GM23338 (cell line): ENCODE measurements at regions not wholly inside any gene's neighbourhood (a gene's known extent, or its start where the extent isn't known, plus 50 kb on each side); places are given as distances from the start of the nearest gene placed in this dataset.

Experiments
- ATAC-seq: fragments of 200-7000 bp; cut with Tn5 transposase; 3 replicates; pipeline ENCODE4 v1.9.1; 2020
- DNase-seq: peaks from one replicate; pipeline ENCODE4 v3.0.0-alpha.2; 2015; ENCODE audit warnings: low spot score
- H2AFZ ChIP-seq: fragments of 200-600 bp; sonication (generic); 2 replicates; pipeline ENCODE4 v1.8.0; 2016; ENCODE audit warnings: antibody characterized with exemption, mild to moderate bottlenecking, moderate library complexity
- H3F3A ChIP-seq: fragments of 200-600 bp; sonication (generic); replicated peaks from 2 replicates; pipeline ENCODE4 v1.8.0; 2017; ENCODE audit warnings: antibody characterized with exemption, mixed run types, low read depth
- H3K27ac ChIP-seq: fragments of 200-600 bp; sonication (generic); 2 replicates; pipeline ENCODE4 v1.6.1; 2016; ENCODE audit warnings: low read depth
- H3K27me3 ChIP-seq: fragments of 200-600 bp; sonication (generic); 2 replicates; pipeline ENCODE4 v1.8.0; 2016; ENCODE audit warnings: mild to moderate bottlenecking, mixed run types, moderate library complexity; ENCODE audit not compliant: insufficient read depth
- H3K36me3 ChIP-seq: fragments of 200-600 bp; sonication (generic); 2 replicates; pipeline ENCODE4 v1.8.0; 2016; ENCODE audit warnings: mild to moderate bottlenecking; ENCODE audit not compliant: insufficient read depth
- H3K4me1 ChIP-seq: fragments of 200-600 bp; sonication (generic); 2 replicates; pipeline ENCODE4 v1.8.0; 2016; ENCODE audit warnings: mild to moderate bottlenecking, moderate library complexity; ENCODE audit not compliant: insufficient read depth
- H3K4me2 ChIP-seq: fragments of 200-600 bp; sonication (generic); 2 replicates; pipeline ENCODE4 v1.7.1; 2017; ENCODE audit warnings: mixed run types
- H3K4me3 ChIP-seq: fragments of 200-600 bp; sonication (generic); 2 replicates; pipeline ENCODE4 v1.6.1; 2016; ENCODE audit warnings: mixed run types
- H3K79me2 ChIP-seq: fragments of 200-600 bp; sonication (generic); replicated peaks from 2 replicates; pipeline ENCODE4 v1.8.0; 2017; ENCODE audit warnings: mild to moderate bottlenecking; ENCODE audit not compliant: insufficient read depth
- H3K9me2 ChIP-seq: fragments of 200-600 bp; sonication (generic); 2 replicates; pipeline ENCODE4 v1.8.0; 2017; ENCODE audit not compliant: insufficient read depth
- H4K20me1 ChIP-seq: fragments of 200-600 bp; sonication (generic); replicated peaks from 2 replicates; pipeline ENCODE4 v1.8.0; 2017; ENCODE audit warnings: mild to moderate bottlenecking; ENCODE audit not compliant: insufficient read depth
- H3K27ac Mint-ChIP-seq: 2 replicates; pipeline ENCODE4 v1.8.0; 2020; ENCODE audit warnings: inconsistent platforms, mild to moderate bottlenecking, moderate library complexity, mixed read lengths
- H3K27me3 Mint-ChIP-seq: 3 replicates; pipeline ENCODE4 v1.8.0; 2022; ENCODE audit warnings: low read depth, mild to moderate bottlenecking, moderate library complexity, mixed read lengths, inconsistent platforms; ENCODE audit not compliant: insufficient read depth, poor library complexity
- H3K36me3 Mint-ChIP-seq: 3 replicates; pipeline ENCODE4 v1.8.0; 2021; ENCODE audit warnings: low read depth, mild to moderate bottlenecking, inconsistent platforms, moderate library complexity, mixed read lengths
- H3K4me1 Mint-ChIP-seq: 3 replicates; pipeline ENCODE4 v1.8.0; 2020; ENCODE audit warnings: mild to moderate bottlenecking, inconsistent platforms, mixed read lengths
- H3K4me3 Mint-ChIP-seq: 3 replicates; pipeline ENCODE4 v1.8.0; 2021; ENCODE audit warnings: moderate library complexity, mild to moderate bottlenecking, inconsistent platforms, mixed read lengths
- H3K9me3 Mint-ChIP-seq: 3 replicates; pipeline ENCODE4 v1.8.0; 2020; ENCODE audit warnings: moderate library complexity, mild to moderate bottlenecking, inconsistent platforms, mixed read lengths
- CREB1 ChIP-seq: fragments of 250-450 bp; sonication (Bioruptor Pico); IDR thresholded peaks from 2 replicates; pipeline ENCODE4 v1.5.0; 2020; ENCODE audit warnings: low read depth, mild to moderate bottlenecking, moderate library complexity
- EZH2 ChIP-seq: fragments of 200-600 bp; sonication (generic); IDR thresholded peaks from one replicate; pipeline ENCODE4 v1.8.0; 2017; ENCODE audit warnings: antibody characterized with exemption, mild to moderate bottlenecking, low read depth; ENCODE audit not compliant: unreplicated experiment
- JUNB ChIP-seq: IDR thresholded peaks from one replicate; pipeline ENCODE4 v1.6.1; 2016; ENCODE audit warnings: antibody characterized with exemption; ENCODE audit not compliant: unreplicated experiment
- NANOG ChIP-seq: IDR thresholded peaks from 2 replicates; pipeline ENCODE4 v1.6.1; 2016; ENCODE audit warnings: antibody characterized with exemption, borderline replicate concordance
- POLR2AphosphoS5 ChIP-seq: IDR thresholded peaks from 2 replicates; pipeline ENCODE4 v1.6.1; 2016; ENCODE audit warnings: antibody characterized with exemption, low read depth
- STAT1 ChIP-seq: IDR thresholded peaks from one replicate; pipeline ENCODE4 v1.6.1; 2016; ENCODE audit warnings: antibody characterized with exemption; ENCODE audit not compliant: unreplicated experiment
- ZNF114 ChIP-seq: fragments of 250-450 bp; sonication (Bioruptor Pico); IDR thresholded peaks from 2 replicates; pipeline ENCODE4 v1.5.0; 2020; ENCODE audit warnings: mild to moderate bottlenecking, moderate library complexity
- ZNF331 ChIP-seq: fragments of 250-450 bp; sonication (Bioruptor Pico); IDR thresholded peaks from 2 replicates; pipeline ENCODE4 v1.5.0; 2020; ENCODE audit warnings: low read depth, mild to moderate bottlenecking, moderate library complexity
- ZNF462 ChIP-seq: fragments of 250-450 bp; sonication (Bioruptor Pico); IDR thresholded peaks from 2 replicates; pipeline ENCODE4 v1.5.0; 2020; ENCODE audit warnings: mild to moderate bottlenecking, moderate library complexity
- TF ChIP-seq, protein P1 (sequence below): IDR thresholded peaks from 2 replicates; pipeline ENCODE4 v1.6.1; 2016; ENCODE audit warnings: antibody characterized with exemption
- TF ChIP-seq, protein P2 (sequence below): IDR thresholded peaks from one replicate; pipeline ENCODE4 v1.6.1; 2018; ENCODE audit warnings: antibody characterized with exemption; ENCODE audit not compliant: unreplicated experiment
- TF ChIP-seq, protein P3 (sequence below), 2 experiments: fragments of 200-600 bp in 1 of 2; sonication (generic) in 1 of 2; conservative IDR thresholded peaks; 2 replicates each; pipeline versions ENCODE4 v1.5.1 to v1.6.1; 2016 to 2017; ENCODE audit warnings: antibody characterized with exemption in 2 of 2, low read depth in 2 of 2, mild to moderate bottlenecking in 2 of 2, moderate library complexity in 1 of 2

- TF ChIP-seq, protein P1, sequence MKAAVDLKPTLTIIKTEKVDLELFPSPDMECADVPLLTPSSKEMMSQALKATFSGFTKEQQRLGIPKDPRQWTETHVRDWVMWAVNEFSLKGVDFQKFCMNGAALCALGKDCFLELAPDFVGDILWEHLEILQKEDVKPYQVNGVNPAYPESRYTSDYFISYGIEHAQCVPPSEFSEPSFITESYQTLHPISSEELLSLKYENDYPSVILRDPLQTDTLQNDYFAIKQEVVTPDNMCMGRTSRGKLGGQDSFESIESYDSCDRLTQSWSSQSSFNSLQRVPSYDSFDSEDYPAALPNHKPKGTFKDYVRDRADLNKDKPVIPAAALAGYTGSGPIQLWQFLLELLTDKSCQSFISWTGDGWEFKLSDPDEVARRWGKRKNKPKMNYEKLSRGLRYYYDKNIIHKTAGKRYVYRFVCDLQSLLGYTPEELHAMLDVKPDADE: no peak
Measured at GRCh38 chrX:26070882-26071281, 67.3 kb upstream of the MAGEB18 start (continued).

- Histone ChIP-seq H2AFZ (no peak overlapping the region), H3K27ac (no peak overlapping the region), H3K4me3 (no peak overlapping the region), H3K4me2 (no peak overlapping the region), H3K79me2 (no peaks in the 10 kb centered on the region), H3K27me3 (no peaks in the 10 kb centered on the region), H3K4me1 (no peaks in the 10 kb centered on the region), H3F3A (no peaks in the 10 kb centered on the region), H3K36me3 (no peaks in the 10 kb centered on the region), H3K9me2 (no peaks in the 10 kb centered on the region), H4K20me1 (no peaks in the 10 kb centered on the region)
- Mint-ChIP-seq H3K4me1 (no peaks in the 10 kb centered on the region), H3K36me3 (no peaks in the 10 kb centered on the region), H3K4me3 (no peak overlapping the region), H3K9me3 (0 out of 3 replicates have a peak, but pooled peaks cover 3% of the 10 kb centered on the region), H3K27me3 (peaks cover 4% of the 10 kb centered on the region), H3K27ac (no peak overlapping the region)
- ATAC-seq: no peak
- DNase-seq: no peak
- TF ChIP-seq JUNB (no peak), STAT1 (no peak), ZNF114 (CRISPR knock-in tag) (no peak), POLR2AphosphoS5 (no peak), EZH2 (no peak), CREB1 (CRISPR knock-in tag) (no peak), NANOG (no peak), ZNF462 (CRISPR knock-in tag) (no peak), ZNF331 (no peak)
- TF ChIP-seq, protein P2, sequence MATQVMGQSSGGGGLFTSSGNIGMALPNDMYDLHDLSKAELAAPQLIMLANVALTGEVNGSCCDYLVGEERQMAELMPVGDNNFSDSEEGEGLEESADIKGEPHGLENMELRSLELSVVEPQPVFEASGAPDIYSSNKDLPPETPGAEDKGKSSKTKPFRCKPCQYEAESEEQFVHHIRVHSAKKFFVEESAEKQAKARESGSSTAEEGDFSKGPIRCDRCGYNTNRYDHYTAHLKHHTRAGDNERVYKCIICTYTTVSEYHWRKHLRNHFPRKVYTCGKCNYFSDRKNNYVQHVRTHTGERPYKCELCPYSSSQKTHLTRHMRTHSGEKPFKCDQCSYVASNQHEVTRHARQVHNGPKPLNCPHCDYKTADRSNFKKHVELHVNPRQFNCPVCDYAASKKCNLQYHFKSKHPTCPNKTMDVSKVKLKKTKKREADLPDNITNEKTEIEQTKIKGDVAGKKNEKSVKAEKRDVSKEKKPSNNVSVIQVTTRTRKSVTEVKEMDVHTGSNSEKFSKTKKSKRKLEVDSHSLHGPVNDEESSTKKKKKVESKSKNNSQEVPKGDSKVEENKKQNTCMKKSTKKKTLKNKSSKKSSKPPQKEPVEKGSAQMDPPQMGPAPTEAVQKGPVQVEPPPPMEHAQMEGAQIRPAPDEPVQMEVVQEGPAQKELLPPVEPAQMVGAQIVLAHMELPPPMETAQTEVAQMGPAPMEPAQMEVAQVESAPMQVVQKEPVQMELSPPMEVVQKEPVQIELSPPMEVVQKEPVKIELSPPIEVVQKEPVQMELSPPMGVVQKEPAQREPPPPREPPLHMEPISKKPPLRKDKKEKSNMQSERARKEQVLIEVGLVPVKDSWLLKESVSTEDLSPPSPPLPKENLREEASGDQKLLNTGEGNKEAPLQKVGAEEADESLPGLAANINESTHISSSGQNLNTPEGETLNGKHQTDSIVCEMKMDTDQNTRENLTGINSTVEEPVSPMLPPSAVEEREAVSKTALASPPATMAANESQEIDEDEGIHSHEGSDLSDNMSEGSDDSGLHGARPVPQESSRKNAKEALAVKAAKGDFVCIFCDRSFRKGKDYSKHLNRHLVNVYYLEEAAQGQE: no peak
- TF ChIP-seq, protein P3, sequence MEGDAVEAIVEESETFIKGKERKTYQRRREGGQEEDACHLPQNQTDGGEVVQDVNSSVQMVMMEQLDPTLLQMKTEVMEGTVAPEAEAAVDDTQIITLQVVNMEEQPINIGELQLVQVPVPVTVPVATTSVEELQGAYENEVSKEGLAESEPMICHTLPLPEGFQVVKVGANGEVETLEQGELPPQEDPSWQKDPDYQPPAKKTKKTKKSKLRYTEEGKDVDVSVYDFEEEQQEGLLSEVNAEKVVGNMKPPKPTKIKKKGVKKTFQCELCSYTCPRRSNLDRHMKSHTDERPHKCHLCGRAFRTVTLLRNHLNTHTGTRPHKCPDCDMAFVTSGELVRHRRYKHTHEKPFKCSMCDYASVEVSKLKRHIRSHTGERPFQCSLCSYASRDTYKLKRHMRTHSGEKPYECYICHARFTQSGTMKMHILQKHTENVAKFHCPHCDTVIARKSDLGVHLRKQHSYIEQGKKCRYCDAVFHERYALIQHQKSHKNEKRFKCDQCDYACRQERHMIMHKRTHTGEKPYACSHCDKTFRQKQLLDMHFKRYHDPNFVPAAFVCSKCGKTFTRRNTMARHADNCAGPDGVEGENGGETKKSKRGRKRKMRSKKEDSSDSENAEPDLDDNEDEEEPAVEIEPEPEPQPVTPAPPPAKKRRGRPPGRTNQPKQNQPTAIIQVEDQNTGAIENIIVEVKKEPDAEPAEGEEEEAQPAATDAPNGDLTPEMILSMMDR (conservative IDR thresholded peaks at IDR 0.05; ENCODE audit: low read depth in 2 of 2): no peak
- TF ChIP-seq, protein P1: no peak
Measured at GRCh38 chrX:26071618-26072017, 66.5 kb upstream of the MAGEB18 start.
